ENCODE measurements at regions not wholly inside any gene's neighbourhood (a gene's known extent, or its start where the extent isn't known, plus 50 kb on each side); places are given as distances from the start of the nearest gene placed in this dataset.

GRCh38 chr1:55836086-55836485 is 620.9 kb upstream of the USP24 start:
- no peaks in the 10 kb centered on the region for H3K36me3 ChIP-seq
- TF ChIP-seq POLR2A (IDR thresholded peaks at IDR 0.05) (no peak), EP300 (IDR thresholded peaks at IDR 0.05) (no peak), CTCF (IDR thresholded peaks at IDR 0.05) (no peak)
- H3K27me3 ChIP-seq: no peaks in the 10 kb centered on the region
- H3K4me3 ChIP-seq: no peak overlapping the region
- H3K9me3 ChIP-seq: no peaks in the 10 kb centered on the region
- WGBS, 2 donors: 74 to 75% methylated on average over 3 of the region's 3 CpGs
- peaks cover 0 to 4% (median 0%) of the 10 kb centered on the region in 4 donors for H3K4me1 ChIP-seq
- DNase-seq (ENCODE audit: low spot score in 2 of 2): no peak
- no peak overlapping the region for H3K27ac ChIP-seq

GRCh38 chr1:55833529-55834091 is 618.4 kb upstream of the USP24 start:
- peaks cover 0 to 4% (median 0%) of the 10 kb centered on the region in 4 donors for H3K4me1 ChIP-seq
- no peaks in the 10 kb centered on the region for H3K36me3 ChIP-seq
- WGBS, 2 donors: 29 to 32% methylated on average over 2 of the region's 2 CpGs
- no peaks in the 10 kb centered on the region for H3K27me3 ChIP-seq
- H3K4me3 ChIP-seq: no peak overlapping the region
- no peaks in the 10 kb centered on the region for H3K9me3 ChIP-seq
- no peak for TF ChIP-seq EP300 (IDR thresholded peaks at IDR 0.05)
- no peak for TF ChIP-seq POLR2A (IDR thresholded peaks at IDR 0.05)
- TF ChIP-seq CTCF (IDR thresholded peaks at IDR 0.05): no peak
- no peak overlapping the region for H3K27ac ChIP-seq
- DNase-seq (ENCODE audit: low spot score in 2 of 2): no peak

GRCh38 chr1:55831759-55832158 is 616.6 kb upstream of the USP24 start:
- Histone ChIP-seq H3K27me3 (no peaks in the 10 kb centered on the region), H3K36me3 (no peaks in the 10 kb centered on the region), H3K27ac (no peak overlapping the region), H3K9me3 (no peaks in the 10 kb centered on the region), H3K4me3 (no peak overlapping the region), H3K4me1 (peaks cover 0 to 4% (median 0%) of the 10 kb centered on the region in 4 donors)
- DNase-seq (ENCODE audit: low spot score in 2 of 2): no peak
- TF ChIP-seq EP300 (IDR thresholded peaks at IDR 0.05): no peak
- no peak for TF ChIP-seq CTCF (IDR thresholded peaks at IDR 0.05)
- TF ChIP-seq POLR2A (IDR thresholded peaks at IDR 0.05): no peak
- WGBS, 2 donors: 74 to 82% methylated on average over 3 of the region's 3 CpGs

- Histone ChIP-seq H3K27ac (no peak overlapping the region), H3K9me3 (no peaks in the 10 kb centered on the region), H3K36me3 (no peaks in the 10 kb centered on the region), H3K4me1 (no peaks in the 10 kb centered on the region), H3K27me3 (no peaks in the 10 kb centered on the region), H3K4me3 (no peak overlapping the region)
- TF ChIP-seq POLR2A (IDR thresholded peaks at IDR 0.05) (no peak), CTCF (IDR thresholded peaks at IDR 0.05) (no peak), EP300 (IDR thresholded peaks at IDR 0.05) (no peak)
- 85 to 86% methylated on average over 5 of the region's 5 CpGs for WGBS, 2 donors
- no peak for DNase-seq (ENCODE audit: low spot score in 2 of 2)
These were observed 612.9 kb upstream of the USP24 start for GRCh38 chr1:55828044-55828443.

GRCh38 chr1:55827350-55827749 is 612.2 kb upstream of the USP24 start:
- Histone ChIP-seq H3K4me1 (no peaks in the 10 kb centered on the region), H3K27me3 (no peaks in the 10 kb centered on the region), H3K9me3 (no peaks in the 10 kb centered on the region), H3K36me3 (no peaks in the 10 kb centered on the region), H3K27ac (no peak overlapping the region), H3K4me3 (no peak overlapping the region)
- 68 to 73% methylated on average over 4 of the region's 4 CpGs for WGBS, 2 donors
- TF ChIP-seq CTCF (IDR thresholded peaks at IDR 0.05) (no peak), EP300 (IDR thresholded peaks at IDR 0.05) (no peak), POLR2A (IDR thresholded peaks at IDR 0.05) (no peak)
- no peak for DNase-seq (ENCODE audit: low spot score in 2 of 2)

Measured in tibial nerve (tissue), 4 donors.